PC-9 (cell line): ENCODE measurements at regions not wholly inside any gene's neighbourhood (a gene's known extent, or its start where the extent isn't known, plus 50 kb on each side); places are given as distances from the start of the nearest gene placed in this dataset.

Experiments
- BruUV-seq: library from RNA; stranded (reverse); fragments of 400-500 nt; replicated peaks from 2 replicates; lab custom pipeline; 2021; lab: Mats Ljungman, UMichigan
- CTCF ChIA-PET: fragments of 300-600 bp; sonication (Branson Sonifier 250); formaldehyde crosslinking; loops from one replicate; lab custom pipeline; 2022; ENCODE audit warnings: antibody characterized with exemption; lab: Charles Lee
- POLR2A ChIA-PET: fragments of 300-600 bp; sonication (Branson Sonifier 250); formaldehyde crosslinking; loops from one replicate; lab custom pipeline; 2022; ENCODE audit warnings: antibody characterized with exemption; ENCODE audit not compliant: unreplicated experiment; lab: Charles Lee
- DNase-seq, 2 experiments: peaks; one replicate each; pipeline versions ENCODE4 v3.0.0 to v3.0.0-alpha.2; 2015 to 2022; ENCODE audit warnings: mixed read lengths in 1 of 2
- H2AFZ ChIP-seq: fragments of 200-600 bp; sonication (generic); 2 replicates; pipeline ENCODE4 v1.8.1; 2017; ENCODE audit warnings: antibody characterized with exemption
- H3F3A ChIP-seq: fragments of 200-600 bp; sonication (generic); 2 replicates; pipeline ENCODE4 v1.8.1; 2017; ENCODE audit warnings: antibody characterized with exemption, mild to moderate bottlenecking, low read depth; ENCODE audit not compliant: insufficient read depth
- H3K27ac ChIP-seq: fragments of 200-600 bp; sonication (generic); 2 replicates; pipeline ENCODE4 v1.6.1; 2016; ENCODE audit warnings: mixed run types
- H3K27me3 ChIP-seq: fragments of 200-600 bp; sonication (generic); 2 replicates; pipeline ENCODE4 v1.6.1; 2016; ENCODE audit warnings: low read depth, mixed run types; ENCODE audit not compliant: insufficient read depth
- H3K36me3 ChIP-seq: fragments of 200-600 bp; sonication (generic); 2 replicates; pipeline ENCODE4 v1.6.1; 2016; ENCODE audit warnings: low read depth, mixed run types
- H3K4me1 ChIP-seq: fragments of 200-600 bp; sonication (generic); replicated peaks from 2 replicates; pipeline ENCODE4 v1.6.1; 2016; ENCODE audit warnings: mixed run types; ENCODE audit not compliant: insufficient read depth
- H3K4me2 ChIP-seq: fragments of 200-600 bp; sonication (generic); 2 replicates; pipeline ENCODE4 v1.6.1; 2017; ENCODE audit warnings: mixed run types
- H3K4me3 ChIP-seq: fragments of 200-600 bp; sonication (generic); 2 replicates; pipeline ENCODE4 v1.6.1; 2016; ENCODE audit warnings: mixed run types
- H3K79me2 ChIP-seq: fragments of 200-600 bp; sonication (generic); 2 replicates; pipeline ENCODE4 v1.6.1; 2017; ENCODE audit warnings: low read depth, mixed run types
- H3K9me2 ChIP-seq: fragments of 200-600 bp; sonication (generic); 2 replicates; pipeline ENCODE4 v1.8.1; 2017; ENCODE audit warnings: mild to moderate bottlenecking; ENCODE audit not compliant: insufficient read depth
- H3K9me3 ChIP-seq: fragments of 200-600 bp; sonication (generic); 2 replicates; pipeline ENCODE4 v1.8.1; 2016; ENCODE audit warnings: low read depth; ENCODE audit not compliant: insufficient read depth
- H4K20me1 ChIP-seq: fragments of 200-600 bp; sonication (generic); 2 replicates; pipeline ENCODE4 v1.8.1; 2017; ENCODE audit not compliant: insufficient read depth
- EZH2 ChIP-seq: fragments of 200-600 bp; sonication (generic); IDR thresholded peaks from 2 replicates; pipeline ENCODE4 v1.8.0; 2017; ENCODE audit warnings: antibody characterized with exemption, low read depth
- intact Hi-C: fragments of 100-400 bp; cut with micrococcal nuclease; formaldehyde crosslinking; loops from one replicate; pipeline ENCODE4 v1.10.0; 2022; ENCODE audit not compliant: unreplicated experiment
- TF ChIP-seq, protein P1 (sequence below): fragments of 200-600 bp; sonication (generic); conservative IDR thresholded peaks from 2 replicates; pipeline ENCODE4 v1.6.1; 2017; ENCODE audit warnings: mixed run types, antibody characterized with exemption, mild to moderate bottlenecking, moderate library complexity

DNA sequence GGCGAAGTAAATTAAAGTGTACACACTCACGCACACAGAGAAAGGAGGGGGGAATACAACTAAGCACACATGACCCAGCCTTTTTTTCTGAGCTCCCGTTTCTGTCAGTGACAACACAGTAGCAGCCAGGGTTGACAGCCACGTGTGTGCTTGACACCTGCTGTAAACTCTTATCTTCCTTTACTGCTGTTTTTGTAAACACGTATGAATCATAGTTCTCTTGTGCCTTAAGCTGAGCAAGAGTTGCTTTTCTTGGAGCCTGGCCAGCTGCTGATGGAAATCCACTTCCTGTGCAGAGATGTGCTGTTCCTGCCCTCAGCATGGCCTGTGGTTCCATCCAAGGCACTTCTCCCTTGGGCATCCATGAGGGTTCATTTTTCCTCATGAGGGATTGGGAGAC lies 561.9 kb downstream of the GALR1 start:
- TF ChIP-seq EZH2 = no peak
- TF ChIP-seq, protein P1, sequence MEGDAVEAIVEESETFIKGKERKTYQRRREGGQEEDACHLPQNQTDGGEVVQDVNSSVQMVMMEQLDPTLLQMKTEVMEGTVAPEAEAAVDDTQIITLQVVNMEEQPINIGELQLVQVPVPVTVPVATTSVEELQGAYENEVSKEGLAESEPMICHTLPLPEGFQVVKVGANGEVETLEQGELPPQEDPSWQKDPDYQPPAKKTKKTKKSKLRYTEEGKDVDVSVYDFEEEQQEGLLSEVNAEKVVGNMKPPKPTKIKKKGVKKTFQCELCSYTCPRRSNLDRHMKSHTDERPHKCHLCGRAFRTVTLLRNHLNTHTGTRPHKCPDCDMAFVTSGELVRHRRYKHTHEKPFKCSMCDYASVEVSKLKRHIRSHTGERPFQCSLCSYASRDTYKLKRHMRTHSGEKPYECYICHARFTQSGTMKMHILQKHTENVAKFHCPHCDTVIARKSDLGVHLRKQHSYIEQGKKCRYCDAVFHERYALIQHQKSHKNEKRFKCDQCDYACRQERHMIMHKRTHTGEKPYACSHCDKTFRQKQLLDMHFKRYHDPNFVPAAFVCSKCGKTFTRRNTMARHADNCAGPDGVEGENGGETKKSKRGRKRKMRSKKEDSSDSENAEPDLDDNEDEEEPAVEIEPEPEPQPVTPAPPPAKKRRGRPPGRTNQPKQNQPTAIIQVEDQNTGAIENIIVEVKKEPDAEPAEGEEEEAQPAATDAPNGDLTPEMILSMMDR = no peak
- Histone ChIP-seq H3K9me3 (no peaks in the 10 kb centered on the region), H3K4me1 (no peaks in the 10 kb centered on the region), H3K27ac (no peak overlapping the region), H3K4me2 (no peak overlapping the region), H3K4me3 (no peak overlapping the region), H3K79me2 (no peaks in the 10 kb centered on the region), H3K36me3 (no peaks in the 10 kb centered on the region), H3K27me3 (no peaks in the 10 kb centered on the region; the same call in 1 of the 2 replicates), H3F3A (no peaks in the 10 kb centered on the region), H3K9me2 (no peaks in the 10 kb centered on the region), H4K20me1 (no peaks in the 10 kb centered on the region), H2AFZ (no peak overlapping the region)
- DNase-seq = no peak
- POLR2A ChIA-PET = no interaction called here
- no TSS peak for BruUV-seq
- CTCF ChIA-PET = no interaction called here
- intact Hi-C loops = no loop called here

DNA sequence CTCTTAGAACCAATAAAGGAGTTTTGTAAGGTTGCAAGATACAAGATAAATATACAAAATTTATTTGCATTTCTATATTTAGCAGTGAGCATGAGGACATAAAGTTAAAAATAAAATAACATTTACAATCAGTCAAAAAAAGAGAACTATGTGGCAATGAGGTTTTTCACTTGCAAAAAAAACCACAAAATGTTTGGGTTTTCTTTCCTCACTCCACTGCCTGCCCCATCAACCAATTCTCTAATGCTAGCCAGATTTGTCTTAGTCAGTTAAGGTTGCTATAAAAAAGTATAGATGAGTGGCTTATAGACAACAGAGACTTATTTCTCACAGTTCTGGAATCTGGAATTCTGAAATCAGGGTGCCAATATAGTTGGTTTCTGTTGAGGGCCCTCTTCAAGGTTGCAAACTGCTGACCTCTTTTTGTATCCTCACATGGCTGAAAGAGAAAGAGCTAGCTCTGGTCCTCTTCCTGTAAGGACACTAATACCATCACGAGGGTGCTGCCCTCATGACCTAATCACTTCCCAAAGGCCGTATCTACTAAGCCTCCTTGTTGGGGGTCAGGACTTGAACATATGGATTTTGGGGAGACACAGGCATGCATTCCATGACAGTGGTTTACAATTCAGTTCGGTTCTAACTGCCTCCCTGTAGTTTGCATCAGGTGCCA lies 566.2 kb downstream of the GALR1 start:
- Histone ChIP-seq H3K27ac (no peak overlapping the region), H3F3A (no peaks in the 10 kb centered on the region), H2AFZ (no peak overlapping the region), H4K20me1 (no peaks in the 10 kb centered on the region), H3K79me2 (no peaks in the 10 kb centered on the region), H3K4me1 (no peaks in the 10 kb centered on the region), H3K4me3 (no peak overlapping the region), H3K9me3 (no peaks in the 10 kb centered on the region), H3K36me3 (no peaks in the 10 kb centered on the region), H3K27me3 (peaks cover 15% of the 10 kb centered on the region; the same call in 1 of the 2 replicates), H3K4me2 (no peak overlapping the region), H3K9me2 (no peaks in the 10 kb centered on the region)
- ChIA-PET CTCF (no interaction called here), POLR2A (no interaction called here)
- no peak for TF ChIP-seq EZH2
- TF ChIP-seq, protein P1 = no peak
- no TSS peak for BruUV-seq
- intact Hi-C loops = no loop called here
- no peak for DNase-seq

DNA sequence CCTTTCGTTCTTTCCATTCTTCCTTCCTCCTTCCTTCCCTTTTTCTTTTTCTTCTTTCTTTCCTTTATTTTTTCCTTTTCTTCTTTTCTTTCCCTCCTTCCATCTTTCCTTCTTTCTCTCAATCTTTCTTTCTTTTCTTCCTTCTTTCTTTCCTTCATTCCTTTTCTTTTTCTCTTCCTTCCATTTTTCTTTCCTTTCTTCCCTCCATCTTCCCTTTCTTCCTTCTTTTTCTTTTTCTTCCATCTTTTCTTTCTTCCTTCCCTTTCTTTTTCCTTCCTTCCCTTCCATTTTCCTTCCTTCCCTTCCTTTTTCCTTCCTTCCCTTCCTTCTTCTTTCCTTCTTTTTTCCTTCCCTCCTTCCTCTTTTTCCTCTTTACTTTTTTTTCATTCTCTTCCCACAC lies 568.7 kb downstream of the GALR1 start:
- DNase-seq = no peak
- Histone ChIP-seq H3K4me1 (no peaks in the 10 kb centered on the region), H3K27ac (no peak overlapping the region), H3K4me3 (no peak overlapping the region), H3K79me2 (no peaks in the 10 kb centered on the region), H3F3A (no peaks in the 10 kb centered on the region), H4K20me1 (no peaks in the 10 kb centered on the region), H3K36me3 (no peaks in the 10 kb centered on the region), H3K9me2 (no peaks in the 10 kb centered on the region), H3K27me3 (peaks cover 38% of the 10 kb centered on the region), H3K9me3 (no peaks in the 10 kb centered on the region), H2AFZ (no peak overlapping the region), H3K4me2 (no peak overlapping the region)
- TF ChIP-seq, protein P1 = no peak
- TF ChIP-seq EZH2 = no peak
- ChIA-PET CTCF (no interaction called here), POLR2A (no interaction called here)
- BruUV-seq = no TSS peak
- intact Hi-C loops = no loop called here
